NCI-H774 (cell line): ENCODE measurements at regions not wholly inside any gene's neighbourhood (a gene's known extent, or its start where the extent isn't known, plus 50 kb on each side); places are given as distances from the start of the nearest gene placed in this dataset.
"Not testable (repeated sequence)": the region's sequence is repeated elsewhere in the genome, so short reads cannot be mapped to it uniquely, and the experiment has no call there.

ENCODE experiments used
- DNase-seq: peaks from one replicate; lab custom pipeline; 2025; lab: John Stamatoyannopoulos, UW

GRCh38 chr2:187610450-187610849 lies 56.2 kb upstream of the TFPI start:
- DNase-seq = not testable (repeated sequence)

DNA sequence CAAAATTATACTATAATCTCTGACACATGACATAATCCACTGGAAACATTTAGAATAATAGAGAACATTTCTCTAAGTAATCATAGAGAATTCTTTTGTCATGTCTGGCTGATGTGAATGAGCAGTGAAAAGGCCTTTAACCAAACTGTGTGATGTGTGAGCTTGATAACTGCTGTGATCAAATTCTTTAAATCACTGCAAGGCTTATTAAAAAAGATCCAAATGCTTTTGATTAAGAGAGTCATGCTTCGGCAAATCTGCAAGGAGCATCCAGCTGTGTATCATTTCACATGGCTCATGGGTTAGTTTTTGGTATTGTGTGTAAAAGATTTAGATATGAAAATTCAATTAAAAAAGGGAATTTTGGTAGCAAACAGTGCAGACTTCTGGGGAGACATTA lies 58.6 kb upstream of the TFPI start:
- DNase-seq = no peak

DNA sequence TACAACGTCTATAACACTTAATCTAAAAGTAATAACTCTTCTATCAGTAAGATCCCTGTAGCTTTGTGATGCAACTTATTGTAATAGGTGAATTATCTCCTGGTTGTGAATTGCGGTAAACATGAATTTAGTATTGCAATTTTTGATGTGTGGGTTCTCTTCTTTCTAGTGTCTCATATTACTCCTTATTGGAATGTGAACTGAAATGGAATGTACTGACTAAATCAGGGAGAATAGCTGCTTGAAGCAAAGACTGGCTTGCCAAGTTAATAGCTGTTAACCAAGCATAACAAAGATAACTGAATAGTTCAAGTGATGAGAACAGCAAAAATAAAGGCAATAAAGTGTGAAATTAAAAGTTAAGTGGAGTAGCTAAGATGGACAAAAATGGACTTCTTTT lies 60.5 kb upstream of the TFPI start:
- no peak for DNase-seq

DNA sequence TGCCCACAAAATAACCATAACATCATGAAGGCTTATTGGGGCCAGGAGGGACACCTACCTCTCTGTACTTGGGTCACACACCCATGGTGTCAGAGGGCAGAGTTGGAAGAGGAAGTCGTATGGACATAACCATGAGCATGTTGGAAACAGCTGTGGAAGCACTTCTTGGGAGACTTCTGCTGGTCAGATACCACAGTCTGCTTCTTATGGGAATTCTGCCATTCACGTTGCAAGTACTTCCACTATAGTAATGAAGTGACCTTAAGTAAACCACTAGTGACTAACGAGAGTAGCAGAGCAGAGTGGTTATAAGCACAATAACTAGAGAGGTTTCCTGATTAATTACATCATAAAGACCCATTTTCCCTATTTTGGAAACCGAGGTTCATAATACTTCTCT lies 61.1 kb upstream of the TFPI start:
- DNase-seq = no peak

- no peak for DNase-seq
These were observed 61.7 kb upstream of the TFPI start for GRCh38 chr2:187615902-187616301.

DNA sequence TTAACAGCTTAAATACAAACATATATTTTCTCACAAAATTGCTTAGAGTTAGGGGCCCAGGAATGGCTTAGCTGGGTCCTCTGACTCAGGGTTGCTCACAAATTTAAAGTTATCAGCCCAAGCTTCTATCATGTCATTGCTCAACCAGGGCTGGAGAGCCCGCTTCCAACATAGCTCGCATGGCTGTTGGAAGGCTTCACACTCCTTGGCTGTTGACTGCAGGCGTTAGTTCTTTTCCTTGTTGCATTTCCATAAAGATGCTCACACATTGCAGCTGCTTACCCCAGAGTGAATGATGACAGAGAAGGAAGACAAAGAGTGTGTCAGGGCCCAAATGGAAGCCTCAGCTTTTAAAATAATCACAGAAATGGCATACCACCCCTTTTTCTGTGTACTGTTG lies 62.9 kb upstream of the TFPI start:
- DNase-seq = no peak

GRCh38 chr2:187617905-187618304 lies 63.7 kb upstream of the TFPI start:
- no peak for DNase-seq

DNA sequence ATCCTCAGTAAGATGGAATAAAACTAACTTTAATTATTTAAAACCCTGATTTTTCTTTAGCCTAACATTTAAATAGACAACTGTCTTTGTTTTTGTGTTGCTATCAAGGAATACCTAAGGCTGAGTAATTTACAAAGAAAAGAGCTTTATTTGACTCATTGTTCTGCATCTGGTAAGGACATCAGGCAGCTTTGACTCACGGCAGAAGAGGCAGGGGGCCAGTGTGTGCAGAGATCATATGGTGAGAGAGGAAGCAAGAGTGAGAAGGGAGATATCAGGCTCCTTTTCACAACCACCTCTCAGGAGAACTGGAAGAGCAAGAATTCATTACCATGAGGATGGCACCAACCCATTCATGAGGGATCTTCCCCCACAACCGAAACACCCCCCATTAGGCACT lies 64.6 kb upstream of the TFPI start:
- DNase-seq = no peak

DNA sequence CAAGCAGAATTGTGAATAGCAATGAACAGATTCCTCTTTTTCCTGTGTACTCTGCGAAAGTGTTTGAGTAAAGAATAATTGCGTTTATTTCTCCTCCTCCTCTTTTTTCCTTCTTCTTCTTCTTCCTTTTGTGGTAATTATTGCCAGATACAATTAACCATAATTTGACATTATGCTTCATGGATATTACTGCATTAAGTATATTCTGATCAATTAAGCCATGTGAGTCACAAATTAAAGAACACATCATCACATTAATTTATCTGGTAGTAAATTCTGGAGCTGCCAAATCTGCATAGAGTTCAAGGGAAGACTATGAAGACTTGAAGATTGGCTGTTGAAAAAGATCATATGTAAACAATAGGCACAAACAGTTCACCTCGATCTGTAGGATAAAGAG lies 72.9 kb upstream of the TFPI start:
- DNase-seq = no peak

- not testable (repeated sequence) for DNase-seq
These were observed 82.6 kb upstream of the TFPI start for GRCh38 chr2:187636731-187637391.

- DNase-seq = not testable (repeated sequence)
These were observed 83.1 kb upstream of the TFPI start for GRCh38 chr2:187637392-187637740.

- not testable (repeated sequence) for DNase-seq
These were observed 83.5 kb upstream of the TFPI start for GRCh38 chr2:187637771-187638170.

DNA sequence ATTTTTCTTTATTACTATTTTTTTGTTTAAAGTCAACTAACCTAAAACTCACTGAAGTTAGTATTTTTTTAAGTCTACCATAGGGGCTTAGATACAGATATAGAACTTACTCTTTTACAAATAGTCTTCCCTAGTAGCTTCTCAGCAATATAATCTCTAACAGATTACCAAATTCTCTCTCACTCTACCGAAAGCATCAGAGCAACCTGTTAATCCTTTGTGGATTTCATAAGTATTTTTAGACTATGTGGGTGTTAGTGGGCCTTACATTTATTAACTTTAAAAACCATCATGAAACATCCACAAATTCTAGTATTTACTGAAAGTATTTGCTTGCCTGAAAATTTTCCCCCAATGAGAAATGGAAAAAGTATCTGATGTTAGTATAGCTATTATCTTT lies 84.6 kb upstream of the TFPI start:
- DNase-seq = no peak

DNA sequence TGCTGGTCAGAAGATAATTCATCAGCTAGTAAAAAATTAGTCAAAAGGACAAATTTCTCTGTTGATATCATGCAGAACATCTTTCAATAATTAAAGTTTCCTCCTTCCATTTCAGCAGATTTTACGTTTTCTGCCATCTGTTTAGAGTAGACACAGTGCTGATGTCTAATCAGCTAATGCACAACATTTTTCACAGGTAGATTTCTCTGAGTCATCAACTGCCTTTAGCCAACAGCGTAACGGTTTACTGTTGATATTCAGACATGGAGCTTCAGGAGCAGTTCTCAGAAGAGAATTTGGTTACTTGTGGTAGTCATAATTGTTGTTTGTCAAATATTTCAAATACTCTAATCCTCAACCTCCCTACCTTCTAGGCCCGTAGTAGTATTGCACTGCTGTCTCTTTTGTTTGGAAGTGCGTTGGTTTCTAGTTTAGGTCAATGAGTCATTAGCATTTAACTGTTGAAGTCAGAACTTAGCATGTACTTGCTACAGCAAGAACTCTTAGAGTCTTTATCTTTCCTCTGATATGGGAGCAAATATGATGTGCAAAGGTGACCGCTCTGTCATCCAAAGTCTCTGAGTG lies 86.8 kb upstream of the TFPI start:
- no peak for DNase-seq

GRCh38 chr2:187642498-187642897 lies 88.3 kb upstream of the TFPI start:
- DNase-seq = no peak

DNA sequence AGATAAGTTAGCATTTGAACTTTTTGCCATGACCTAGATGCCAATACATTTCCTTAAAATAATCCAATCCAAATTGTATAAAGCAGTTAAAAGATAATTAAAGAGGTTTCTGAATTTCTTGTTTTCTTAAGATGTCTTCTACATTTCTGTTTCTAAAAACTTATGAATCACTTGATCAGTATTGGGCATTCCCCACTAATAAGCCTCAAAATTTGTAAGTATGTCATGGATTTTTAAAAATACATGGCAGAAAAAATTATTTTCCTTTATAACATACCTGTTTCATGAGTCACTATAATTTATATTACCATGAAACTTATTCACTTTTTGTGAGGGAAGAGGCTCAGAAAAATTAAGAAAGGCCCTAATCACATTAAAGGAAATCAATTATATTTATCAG lies 90.3 kb upstream of the TFPI start:
- no peak for DNase-seq

GRCh38 chr2:187644981-187645380 lies 90.7 kb upstream of the TFPI start:
- no peak for DNase-seq

- no peak for DNase-seq
These were observed 92.3 kb upstream of the TFPI start for GRCh38 chr2:187646556-187646955.

- DNase-seq = peak; percentile 38
These were observed 100.3 kb upstream of the TFPI start for GRCh38 chr2:187654535-187654934.

DNA sequence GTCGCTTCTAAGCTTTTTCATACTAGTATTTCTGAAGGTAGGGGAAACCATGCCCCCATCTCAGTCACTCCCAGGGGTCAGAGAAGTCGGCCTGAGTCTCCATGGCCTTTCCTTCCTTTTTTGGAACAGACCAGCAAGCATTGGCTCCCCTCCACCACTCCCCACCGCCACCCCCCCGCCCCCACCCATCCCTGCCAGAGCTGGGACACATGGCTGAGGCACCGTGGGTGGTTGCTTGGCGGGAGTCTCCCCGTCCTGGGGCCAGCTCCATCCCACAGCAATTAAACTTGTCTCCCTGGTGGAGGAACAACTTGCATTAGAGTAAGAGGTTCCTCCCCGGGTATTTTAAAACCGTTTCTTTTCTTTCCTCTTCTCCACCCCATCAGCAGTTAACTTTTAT lies 100.8 kb upstream of the TFPI start:
- DNase-seq = no peak

DNA sequence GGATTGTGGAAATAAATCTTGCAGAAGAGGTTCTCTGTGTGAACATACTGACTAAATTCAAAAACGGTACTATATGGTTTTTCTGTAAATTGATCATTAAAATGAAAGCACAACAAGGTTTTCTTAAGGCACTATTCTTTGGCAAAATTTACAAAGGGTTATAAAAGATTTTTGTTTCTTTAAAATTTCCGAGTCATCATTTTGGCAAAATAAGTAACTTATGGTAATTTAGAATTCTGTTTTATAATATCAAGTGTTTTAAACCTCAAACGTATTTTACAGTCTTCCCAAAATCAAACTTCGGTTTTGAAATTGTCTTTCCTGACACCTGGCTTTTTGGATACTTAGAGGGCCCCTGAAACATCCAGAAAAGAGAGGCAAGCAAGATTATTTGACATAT lies 101.9 kb upstream of the TFPI start:
- DNase-seq = no peak

DNA sequence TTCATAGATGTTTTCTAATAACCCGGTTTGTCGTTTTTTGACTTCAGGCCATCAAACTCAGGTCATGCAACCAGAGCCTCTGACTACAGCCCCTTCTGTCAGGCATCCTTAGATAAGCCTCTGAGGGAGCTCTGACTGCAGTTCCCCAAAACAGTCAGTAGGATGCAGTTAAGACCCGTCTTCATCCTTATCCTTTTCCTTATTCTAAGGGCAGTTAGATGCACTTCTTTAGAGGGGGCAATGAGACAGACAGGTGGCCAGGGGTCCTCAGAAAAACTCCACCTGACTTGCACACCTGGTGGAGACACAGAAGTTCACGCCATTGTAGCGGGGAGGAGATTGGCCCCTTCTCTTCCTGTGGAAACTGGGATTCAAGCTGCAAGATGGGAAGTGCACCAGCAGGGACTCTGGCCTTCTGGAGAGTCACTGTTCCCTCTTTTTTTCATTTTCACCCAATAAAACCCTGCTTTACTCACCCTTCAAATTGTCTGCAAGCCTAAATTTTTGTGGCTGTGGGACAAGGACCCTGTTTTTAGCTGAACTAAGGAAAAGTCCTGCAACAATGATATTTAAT lies 104.8 kb upstream of the TFPI start:
- DNase-seq = no peak

DNA sequence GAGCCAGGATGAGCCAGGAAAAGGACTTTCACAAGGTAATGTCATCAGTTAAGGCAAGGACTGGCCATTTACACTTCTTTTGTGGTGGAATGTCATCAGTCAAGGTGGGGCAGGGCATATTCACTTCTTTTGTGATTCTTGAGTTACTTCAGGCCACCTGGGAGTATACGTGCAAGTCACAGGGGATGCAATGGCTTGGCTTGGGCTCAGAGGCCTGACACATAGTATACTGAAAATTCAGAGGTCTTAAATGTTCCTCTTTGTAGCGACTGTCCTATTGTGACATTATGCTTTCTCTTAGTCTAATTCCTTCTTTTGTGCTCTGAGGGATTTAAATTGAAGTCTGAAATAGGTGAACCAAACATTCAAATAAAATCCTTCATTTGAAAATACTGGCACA lies 121.8 kb upstream of the TFPI start:
- DNase-seq = not testable (repeated sequence)

- no peak for DNase-seq
These were observed 125.2 kb upstream of the TFPI start for GRCh38 chr2:187679454-187679853.
